Muscle layer of duodenum (tissue), 2 donors: ENCODE measurements at regions not wholly inside any gene's neighbourhood (a gene's known extent, or its start where the extent isn't known, plus 50 kb on each side); places are given as distances from the start of the nearest gene placed in this dataset.

ENCODE experiments used
- H3K27ac ChIP-seq: one replicate; pipeline ENCODE4 v1.7.0; 2013; ENCODE audit warnings: mild to moderate bottlenecking, low read length
- H3K27me3 ChIP-seq: one replicate; pipeline ENCODE4 v1.7.0; 2013; ENCODE audit warnings: low read depth, mild to moderate bottlenecking, control low read depth, low read length
- H3K36me3 ChIP-seq, 2 donors: one replicate each; pipeline ENCODE4 v1.7.0; 2013; ENCODE audit warnings: low read length in 2 of 2, control low read depth in 1 of 2, mild to moderate bottlenecking in 1 of 2; ENCODE audit not compliant: insufficient read depth in 2 of 2, control insufficient read depth in 1 of 2
- H3K4me1 ChIP-seq, 2 donors: one replicate each; pipeline ENCODE4 v1.7.0; 2013; ENCODE audit warnings: low read length in 2 of 2, mild to moderate bottlenecking in 2 of 2, control low read depth in 1 of 2, moderate library complexity in 1 of 2; ENCODE audit not compliant: insufficient read depth in 2 of 2, control insufficient read depth in 1 of 2
- H3K4me3 ChIP-seq, 2 donors: one replicate each; pipeline ENCODE4 v1.7.0; 2013; ENCODE audit warnings: low read length in 2 of 2, low read depth in 1 of 2, mild to moderate bottlenecking in 1 of 2
- H3K9me3 ChIP-seq, 2 donors: one replicate each; pipeline ENCODE4 v1.7.0; 2013; ENCODE audit warnings: low read length in 2 of 2, control low read depth in 1 of 2, mild to moderate bottlenecking in 1 of 2; ENCODE audit not compliant: control insufficient read depth in 1 of 2
- donor health status: healthy.

DNA sequence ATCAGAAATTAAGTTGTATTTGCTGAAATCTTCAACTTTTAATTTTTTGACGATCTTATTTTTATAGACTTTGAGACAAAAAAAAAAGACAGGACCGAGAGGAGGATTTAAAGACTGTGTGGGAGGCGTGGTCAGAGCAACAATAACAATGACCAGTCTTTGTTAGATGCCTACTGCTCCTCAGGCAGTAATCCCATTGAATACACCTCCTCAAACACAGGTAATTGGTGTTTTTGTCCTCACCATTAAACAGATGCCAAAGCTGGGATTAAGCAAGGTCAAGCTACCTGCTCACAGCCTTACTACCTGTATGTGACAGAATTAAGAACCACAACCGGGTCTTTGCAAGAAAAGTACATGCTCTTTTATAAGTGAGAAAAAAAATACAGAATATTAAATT is 233.3 kb upstream of the GRAMD2B start:
- no peaks in the 10 kb centered on the region for H3K9me3 ChIP-seq
- H3K27me3 ChIP-seq: no peaks in the 10 kb centered on the region

GRCh38 chr5:126192226-126192625 is 231.0 kb upstream of the GRAMD2B start:
- no peak overlapping the region for H3K27ac ChIP-seq
- H3K4me1 ChIP-seq: no peaks in the 10 kb centered on the region
- no peaks in the 10 kb centered on the region for H3K36me3 ChIP-seq
- no peaks in the 10 kb centered on the region for H3K27me3 ChIP-seq
- H3K4me3 ChIP-seq: no peak overlapping the region
- H3K9me3 ChIP-seq: no peaks in the 10 kb centered on the region

More for the DNA sequence above, 233.3 kb upstream of the GRAMD2B start:
- H3K27ac ChIP-seq: no peak overlapping the region
- no peaks in the 10 kb centered on the region for H3K4me1 ChIP-seq
- H3K36me3 ChIP-seq: no peaks in the 10 kb centered on the region
- no peak overlapping the region for H3K4me3 ChIP-seq

- Histone ChIP-seq H3K9me3 (no peaks in the 10 kb centered on the region), H3K27ac (no peak overlapping the region), H3K4me1 (no peaks in the 10 kb centered on the region), H3K27me3 (no peaks in the 10 kb centered on the region), H3K4me3 (no peak overlapping the region), H3K36me3 (no peaks in the 10 kb centered on the region)
Observed at GRCh38 chr5:126195410-126196100, 227.7 kb upstream of the GRAMD2B start.

DNA sequence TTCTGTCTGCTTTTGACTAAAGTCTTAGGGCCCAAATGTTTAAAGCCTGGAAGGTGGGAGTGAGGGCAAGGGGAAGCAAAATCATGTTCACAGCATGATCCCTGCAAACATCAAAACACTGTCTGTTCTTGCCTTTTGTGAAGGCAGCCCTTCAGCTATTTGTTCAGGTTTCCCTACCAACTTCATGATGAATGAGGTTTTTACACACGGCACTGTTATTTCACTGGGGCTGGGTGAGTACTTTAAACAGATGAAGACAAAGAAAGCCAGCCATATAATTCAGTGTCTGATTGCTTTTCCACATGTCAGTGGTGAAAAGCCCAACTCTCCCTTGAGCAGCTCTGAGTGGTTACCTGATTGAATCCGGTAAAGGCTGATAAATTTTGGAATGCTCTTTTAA is 224.7 kb upstream of the GRAMD2B start:
- Histone ChIP-seq H3K36me3 (no peaks in the 10 kb centered on the region), H3K9me3 (peaks cover 0 to 3% of the 10 kb centered on the region in 2 donors), H3K27ac (no peak overlapping the region), H3K4me3 (no peak overlapping the region), H3K27me3 (no peaks in the 10 kb centered on the region), H3K4me1 (no peaks in the 10 kb centered on the region)

DNA sequence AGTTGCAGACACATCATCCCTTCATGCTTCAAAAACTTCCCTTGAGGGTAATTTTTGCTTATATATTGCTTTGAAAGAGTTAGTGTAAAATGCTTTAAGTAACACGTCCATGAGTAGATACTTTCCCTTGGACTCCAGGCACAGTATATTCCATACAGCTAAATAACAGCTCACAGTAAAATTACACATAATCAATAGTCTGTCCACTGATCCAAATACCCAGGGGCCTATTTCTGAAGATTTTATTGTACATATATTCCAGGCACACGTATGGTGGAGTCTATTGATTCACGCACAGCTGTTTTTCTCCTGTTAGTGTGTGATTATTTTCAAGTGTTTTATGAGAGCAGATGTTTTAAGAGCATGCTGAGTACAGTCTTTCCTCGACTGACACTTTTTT is 223.7 kb upstream of the GRAMD2B start:
- peaks cover 0 to 4% of the 10 kb centered on the region in 2 donors for H3K9me3 ChIP-seq
- H3K36me3 ChIP-seq: no peaks in the 10 kb centered on the region
- no peak overlapping the region for H3K4me3 ChIP-seq
- no peaks in the 10 kb centered on the region for H3K27me3 ChIP-seq
- H3K27ac ChIP-seq: no peak overlapping the region
- H3K4me1 ChIP-seq: no peaks in the 10 kb centered on the region

DNA sequence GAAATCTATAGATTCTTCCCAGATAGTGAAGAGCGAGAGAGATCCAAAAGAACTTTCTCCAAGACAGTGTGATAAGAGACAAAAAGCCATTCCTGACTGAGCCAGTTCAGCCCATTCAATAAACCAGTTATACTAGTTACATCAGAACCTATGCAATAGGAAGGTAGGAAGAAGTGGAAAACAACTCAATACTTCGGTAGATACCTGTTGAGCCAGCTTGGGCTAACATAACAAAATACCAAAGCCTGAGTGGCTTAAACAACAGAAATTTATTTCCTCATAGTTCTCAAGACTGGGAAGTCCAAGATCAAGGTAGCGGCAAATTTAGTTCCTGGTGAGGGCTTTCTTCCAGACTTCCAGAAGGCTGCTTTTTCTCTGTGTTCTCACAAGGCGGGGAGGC is 214.5 kb upstream of the GRAMD2B start:
- H3K27me3 ChIP-seq: no peaks in the 10 kb centered on the region
- no peak overlapping the region for H3K4me3 ChIP-seq
- H3K36me3 ChIP-seq: no peaks in the 10 kb centered on the region
- H3K27ac ChIP-seq: no peak overlapping the region
- peaks cover 0 to 3% of the 10 kb centered on the region in 2 donors for H3K9me3 ChIP-seq
- H3K4me1 ChIP-seq: no peaks in the 10 kb centered on the region

GRCh38 chr5:126210955-126211354 is 212.3 kb upstream of the GRAMD2B start:
- H3K4me3 ChIP-seq: no peak overlapping the region

DNA sequence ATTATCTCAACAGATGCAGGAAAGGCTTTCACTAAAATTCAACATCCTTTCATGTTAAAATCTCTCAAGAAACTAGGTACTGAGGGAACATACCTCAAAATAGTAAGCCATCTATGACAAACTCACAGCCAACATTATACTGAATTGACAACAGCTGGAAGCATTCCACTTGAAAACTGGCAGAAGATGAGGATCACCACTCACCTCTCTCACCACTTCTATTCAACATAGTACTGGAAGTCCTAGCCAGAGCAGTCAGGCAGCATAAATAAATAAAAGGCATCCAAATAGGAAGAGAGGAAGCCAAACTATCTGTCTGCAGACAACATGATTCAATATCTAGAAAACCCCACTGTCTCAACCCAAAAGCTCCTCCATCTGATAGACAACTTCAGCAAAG is 203.6 kb upstream of the GRAMD2B start:
- Histone ChIP-seq H3K36me3 (no peaks in the 10 kb centered on the region), H3K9me3 (no peaks in the 10 kb centered on the region), H3K4me3 (no peak overlapping the region), H3K4me1 (no peaks in the 10 kb centered on the region), H3K27ac (no peak overlapping the region), H3K27me3 (no peaks in the 10 kb centered on the region)

More at GRCh38 chr5:126210955-126211354, 212.3 kb upstream of the GRAMD2B start:
- Histone ChIP-seq H3K4me1 (no peaks in the 10 kb centered on the region), H3K27ac (no peak overlapping the region), H3K36me3 (no peaks in the 10 kb centered on the region), H3K9me3 (peaks cover 0 to 3% of the 10 kb centered on the region in 2 donors), H3K27me3 (no peaks in the 10 kb centered on the region)

DNA sequence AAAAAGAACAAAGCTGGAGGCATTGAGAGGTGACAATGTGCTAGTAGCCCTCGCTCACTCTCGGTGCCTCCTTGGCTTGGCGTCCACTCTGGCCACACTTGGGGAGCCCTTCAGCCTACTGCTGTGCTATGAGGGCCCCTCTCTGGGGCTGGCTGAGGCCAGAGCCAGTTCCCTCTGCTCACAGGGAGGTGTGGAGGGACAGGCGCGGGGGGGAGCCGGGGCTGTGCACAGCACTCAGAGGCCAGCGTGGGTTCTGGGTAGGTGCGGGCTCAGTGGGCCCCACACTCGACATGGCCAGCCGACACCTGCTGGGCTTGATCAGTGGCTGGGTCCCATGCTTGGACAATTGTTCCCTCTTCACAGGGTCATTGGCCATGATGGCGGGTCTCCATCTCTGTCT is 202.5 kb upstream of the GRAMD2B start:
- no peaks in the 10 kb centered on the region for H3K9me3 ChIP-seq
- no peak overlapping the region for H3K4me3 ChIP-seq
- no peaks in the 10 kb centered on the region for H3K27me3 ChIP-seq
- H3K4me1 ChIP-seq: no peaks in the 10 kb centered on the region
- no peak overlapping the region for H3K27ac ChIP-seq
- H3K36me3 ChIP-seq: no peaks in the 10 kb centered on the region

- Histone ChIP-seq H3K4me3 (no peak overlapping the region), H3K9me3 (peaks cover 0 to 7% of the 10 kb centered on the region in 2 donors), H3K4me1 (no peaks in the 10 kb centered on the region), H3K27ac (no peak overlapping the region), H3K36me3 (no peaks in the 10 kb centered on the region), H3K27me3 (no peaks in the 10 kb centered on the region)
Observed at GRCh38 chr5:126228934-126229333, 194.3 kb upstream of the GRAMD2B start.

GRCh38 chr5:126233256-126233655 is 190.0 kb upstream of the GRAMD2B start:
- H3K4me1 ChIP-seq: no peaks in the 10 kb centered on the region
- H3K9me3 ChIP-seq: peaks cover 0 to 7% of the 10 kb centered on the region in 2 donors
- no peak overlapping the region for H3K27ac ChIP-seq
- H3K4me3 ChIP-seq: no peak overlapping the region
- no peaks in the 10 kb centered on the region for H3K27me3 ChIP-seq
- no peaks in the 10 kb centered on the region for H3K36me3 ChIP-seq

- Histone ChIP-seq H3K4me3 (no peak overlapping the region), H3K4me1 (no peaks in the 10 kb centered on the region), H3K27me3 (no peaks in the 10 kb centered on the region), H3K27ac (no peak overlapping the region), H3K9me3 (no peaks in the 10 kb centered on the region), H3K36me3 (no peaks in the 10 kb centered on the region)
Observed at GRCh38 chr5:126234563-126235195, 188.5 kb upstream of the GRAMD2B start.
